B cell (primary cell): ENCODE measurements at regions not wholly inside any gene's neighbourhood (a gene's known extent, or its start where the extent isn't known, plus 50 kb on each side); places are given as distances from the start of the nearest gene placed in this dataset.

Experiments used
- EZH2 ChIP-seq: IDR thresholded peaks from 2 replicates; pipeline ENCODE4 v1.6.1; 2012; ENCODE audit warnings: borderline replicate concordance, low read depth, mild to moderate bottlenecking, moderate library complexity, low read length; ENCODE audit not compliant: insufficient read depth, poor library complexity, severe bottlenecking
- TF ChIP-seq, protein P1 (sequence below): fragments of 200-600 bp; IDR thresholded peaks from one replicate; pipeline ENCODE4 v1.8.0; 2022; ENCODE audit warnings: antibody characterized with exemption, mild to moderate bottlenecking

DNA sequence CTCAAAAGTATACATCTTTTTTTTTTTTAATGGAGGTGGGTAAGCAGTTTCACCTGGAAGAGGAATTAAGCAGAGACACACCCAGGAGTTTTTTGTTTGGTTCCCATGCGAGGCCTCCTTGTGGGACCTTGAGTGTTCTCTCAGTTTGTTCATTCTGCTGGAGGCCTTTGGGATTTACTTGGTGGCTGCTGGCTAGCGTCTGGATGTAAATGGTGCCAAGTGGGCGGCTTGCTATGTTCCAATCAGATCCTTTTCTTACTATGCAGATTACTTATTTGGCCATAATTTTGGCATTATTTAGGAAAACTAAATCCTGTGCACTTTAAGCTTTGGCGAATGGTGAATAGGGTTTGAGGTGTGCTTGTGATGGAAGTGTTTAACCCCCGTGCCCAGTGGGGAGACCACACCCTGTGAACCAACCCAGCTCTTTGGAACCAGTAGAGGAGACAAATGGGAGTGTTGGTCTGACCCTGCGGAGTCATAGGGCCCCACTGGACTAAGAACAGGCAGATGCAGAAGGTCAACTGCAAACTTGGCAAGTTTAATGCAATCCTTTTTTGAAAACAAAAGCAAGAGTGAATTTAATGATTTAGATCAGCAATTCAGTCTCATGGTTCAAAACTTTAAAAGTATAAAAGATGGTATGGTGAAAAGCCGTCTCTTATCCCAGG is 79.4 kb downstream of the EBLN2 start:
- TF ChIP-seq, protein P1, sequence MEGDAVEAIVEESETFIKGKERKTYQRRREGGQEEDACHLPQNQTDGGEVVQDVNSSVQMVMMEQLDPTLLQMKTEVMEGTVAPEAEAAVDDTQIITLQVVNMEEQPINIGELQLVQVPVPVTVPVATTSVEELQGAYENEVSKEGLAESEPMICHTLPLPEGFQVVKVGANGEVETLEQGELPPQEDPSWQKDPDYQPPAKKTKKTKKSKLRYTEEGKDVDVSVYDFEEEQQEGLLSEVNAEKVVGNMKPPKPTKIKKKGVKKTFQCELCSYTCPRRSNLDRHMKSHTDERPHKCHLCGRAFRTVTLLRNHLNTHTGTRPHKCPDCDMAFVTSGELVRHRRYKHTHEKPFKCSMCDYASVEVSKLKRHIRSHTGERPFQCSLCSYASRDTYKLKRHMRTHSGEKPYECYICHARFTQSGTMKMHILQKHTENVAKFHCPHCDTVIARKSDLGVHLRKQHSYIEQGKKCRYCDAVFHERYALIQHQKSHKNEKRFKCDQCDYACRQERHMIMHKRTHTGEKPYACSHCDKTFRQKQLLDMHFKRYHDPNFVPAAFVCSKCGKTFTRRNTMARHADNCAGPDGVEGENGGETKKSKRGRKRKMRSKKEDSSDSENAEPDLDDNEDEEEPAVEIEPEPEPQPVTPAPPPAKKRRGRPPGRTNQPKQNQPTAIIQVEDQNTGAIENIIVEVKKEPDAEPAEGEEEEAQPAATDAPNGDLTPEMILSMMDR, result no peak
- TF ChIP-seq EZH2, result no peak
